ENCODE measurements at regions not wholly inside any gene's neighbourhood (a gene's known extent, or its start where the extent isn't known, plus 50 kb on each side); places are given as distances from the start of the nearest gene placed in this dataset.
"Not testable (repeated sequence)": the region's sequence is repeated elsewhere in the genome, so short reads cannot be mapped to it uniquely, and the experiment has no call there.

GRCh38 chr12:42015051-42015461, 129.6 kb downstream of the GXYLT1 start:
- no peaks in the 10 kb centered on the region for H3K36me3 ChIP-seq (ENCODE audit: control insufficient read depth in 2 of 2, insufficient read depth in 2 of 2, low read length in 1 of 2)
- no peak overlapping the region for H3K4me3 ChIP-seq (ENCODE audit: low read length in 2 of 2)
- DNase-seq (ENCODE audit: low read depth in 6 of 9, low spot score in 9 of 9): no peak
- H3K27ac ChIP-seq (ENCODE audit: low read depth in 1 of 2, low read length in 1 of 2): no peak overlapping the region
- no peaks in the 10 kb centered on the region for H3K4me1 ChIP-seq (ENCODE audit: control insufficient read depth in 2 of 2, insufficient read depth in 2 of 2, low read length in 2 of 2)
- no peaks in the 10 kb centered on the region for H3K9me3 ChIP-seq (ENCODE audit: control insufficient read depth in 2 of 2, insufficient read depth in 1 of 2, low read length in 1 of 2)
- no peaks in the 10 kb centered on the region for H3K27me3 ChIP-seq (ENCODE audit: control insufficient read depth in 2 of 2, insufficient read depth in 1 of 2, low read length in 1 of 2)

GRCh38 chr12:42012501-42012900, 132.2 kb downstream of the GXYLT1 start:
- H3K4me1 ChIP-seq (ENCODE audit: control insufficient read depth in 2 of 2, insufficient read depth in 2 of 2, low read length in 2 of 2); H3K36me3 ChIP-seq (ENCODE audit: control insufficient read depth in 2 of 2, insufficient read depth in 2 of 2, low read length in 1 of 2); H3K27me3 ChIP-seq (ENCODE audit: control insufficient read depth in 2 of 2, insufficient read depth in 1 of 2, low read length in 1 of 2); H3K9me3 ChIP-seq (ENCODE audit: control insufficient read depth in 2 of 2, insufficient read depth in 1 of 2, low read length in 1 of 2); H3K27ac ChIP-seq (ENCODE audit: low read depth in 1 of 2, low read length in 1 of 2); DNase-seq (ENCODE audit: low read depth in 6 of 9, low spot score in 9 of 9); H3K4me3 ChIP-seq (ENCODE audit: low read length in 2 of 2): not testable (repeated sequence)
- 93% methylated on average over 2 of the region's 2 CpGs for WGBS

GRCh38 chr12:42010715-42011114, 134.0 kb downstream of the GXYLT1 start:
- H3K4me3 ChIP-seq (ENCODE audit: low read length in 2 of 2): no peak overlapping the region
- no peak overlapping the region for H3K27ac ChIP-seq (ENCODE audit: low read depth in 1 of 2, low read length in 1 of 2)
- H3K9me3 ChIP-seq (ENCODE audit: control insufficient read depth in 2 of 2, insufficient read depth in 1 of 2, low read length in 1 of 2): no peaks in the 10 kb centered on the region
- no peak for DNase-seq (ENCODE audit: low read depth in 6 of 9, low spot score in 9 of 9)
- H3K27me3 ChIP-seq (ENCODE audit: control insufficient read depth in 2 of 2, insufficient read depth in 1 of 2, low read length in 1 of 2): no peaks in the 10 kb centered on the region
- 69% methylated on average over 3 of the region's 3 CpGs for WGBS
- no peaks in the 10 kb centered on the region for H3K4me1 ChIP-seq (ENCODE audit: control insufficient read depth in 2 of 2, insufficient read depth in 2 of 2, low read length in 2 of 2)
- no peaks in the 10 kb centered on the region for H3K36me3 ChIP-seq (ENCODE audit: control insufficient read depth in 2 of 2, insufficient read depth in 2 of 2, low read length in 1 of 2)

- WGBS: 100% methylated on average over 1 of the region's 1 CpG
Observed at GRCh38 chr12:42010257-42010656, 134.4 kb downstream of the GXYLT1 start.

GRCh38 chr12:42008996-42009395, 135.7 kb downstream of the GXYLT1 start:
- Histone ChIP-seq H3K36me3 (ENCODE audit: control insufficient read depth in 2 of 2, insufficient read depth in 2 of 2, low read length in 1 of 2) (no peaks in the 10 kb centered on the region), H3K4me3 (ENCODE audit: low read length in 2 of 2) (no peak overlapping the region), H3K27me3 (ENCODE audit: control insufficient read depth in 2 of 2, insufficient read depth in 1 of 2, low read length in 1 of 2) (no peaks in the 10 kb centered on the region), H3K27ac (ENCODE audit: low read depth in 1 of 2, low read length in 1 of 2) (no peak overlapping the region), H3K9me3 (ENCODE audit: control insufficient read depth in 2 of 2, insufficient read depth in 1 of 2, low read length in 1 of 2) (no peaks in the 10 kb centered on the region), H3K4me1 (ENCODE audit: control insufficient read depth in 2 of 2, insufficient read depth in 2 of 2, low read length in 2 of 2) (no peaks in the 10 kb centered on the region)
- DNase-seq (ENCODE audit: low read depth in 6 of 9, low spot score in 9 of 9): no peak
- WGBS: 94% methylated on average over 5 of the region's 5 CpGs

More at GRCh38 chr12:42010257-42010656, 134.4 kb downstream of the GXYLT1 start:
- Histone ChIP-seq H3K4me1 (ENCODE audit: control insufficient read depth in 2 of 2, insufficient read depth in 2 of 2, low read length in 2 of 2) (no peaks in the 10 kb centered on the region), H3K27me3 (ENCODE audit: control insufficient read depth in 2 of 2, insufficient read depth in 1 of 2, low read length in 1 of 2) (no peaks in the 10 kb centered on the region), H3K4me3 (ENCODE audit: low read length in 2 of 2) (no peak overlapping the region), H3K9me3 (ENCODE audit: control insufficient read depth in 2 of 2, insufficient read depth in 1 of 2, low read length in 1 of 2) (no peaks in the 10 kb centered on the region), H3K27ac (ENCODE audit: low read depth in 1 of 2, low read length in 1 of 2) (no peak overlapping the region), H3K36me3 (ENCODE audit: control insufficient read depth in 2 of 2, insufficient read depth in 2 of 2, low read length in 1 of 2) (no peaks in the 10 kb centered on the region)
- DNase-seq (ENCODE audit: low read depth in 6 of 9, low spot score in 9 of 9): no peak

GRCh38 chr12:42003031-42003430, 141.6 kb downstream of the GXYLT1 start:
- 100% methylated on average over 1 of the region's 1 CpG for WGBS
- no peak overlapping the region for H3K4me3 ChIP-seq (ENCODE audit: low read length in 2 of 2)

GRCh38 chr12:42002563-42002962, 142.1 kb downstream of the GXYLT1 start:
- H3K4me3 ChIP-seq (ENCODE audit: low read length in 2 of 2): no peak overlapping the region
- H3K9me3 ChIP-seq (ENCODE audit: control insufficient read depth in 2 of 2, insufficient read depth in 1 of 2, low read length in 1 of 2): peaks cover 0 to 5% of the 10 kb centered on the region in 2 donors
- no peak for DNase-seq (ENCODE audit: low read depth in 6 of 9, low spot score in 9 of 9)
- no peaks in the 10 kb centered on the region for H3K36me3 ChIP-seq (ENCODE audit: control insufficient read depth in 2 of 2, insufficient read depth in 2 of 2, low read length in 1 of 2)
- no peak overlapping the region for H3K27ac ChIP-seq (ENCODE audit: low read depth in 1 of 2, low read length in 1 of 2)
- WGBS: 91% methylated on average over 1 of the region's 1 CpG
- H3K4me1 ChIP-seq (ENCODE audit: control insufficient read depth in 2 of 2, insufficient read depth in 2 of 2, low read length in 2 of 2): no peaks in the 10 kb centered on the region
- H3K27me3 ChIP-seq (ENCODE audit: control insufficient read depth in 2 of 2, insufficient read depth in 1 of 2, low read length in 1 of 2): no peaks in the 10 kb centered on the region

More at GRCh38 chr12:42003031-42003430, 141.6 kb downstream of the GXYLT1 start:
- H3K27ac ChIP-seq (ENCODE audit: low read depth in 1 of 2, low read length in 1 of 2): no peak overlapping the region
- H3K27me3 ChIP-seq (ENCODE audit: control insufficient read depth in 2 of 2, insufficient read depth in 1 of 2, low read length in 1 of 2): no peaks in the 10 kb centered on the region
- no peaks in the 10 kb centered on the region for H3K4me1 ChIP-seq (ENCODE audit: control insufficient read depth in 2 of 2, insufficient read depth in 2 of 2, low read length in 2 of 2)
- H3K9me3 ChIP-seq (ENCODE audit: control insufficient read depth in 2 of 2, insufficient read depth in 1 of 2, low read length in 1 of 2): peaks cover 0 to 5% of the 10 kb centered on the region in 2 donors
- H3K36me3 ChIP-seq (ENCODE audit: control insufficient read depth in 2 of 2, insufficient read depth in 2 of 2, low read length in 1 of 2): no peaks in the 10 kb centered on the region
- DNase-seq (ENCODE audit: low read depth in 6 of 9, low spot score in 9 of 9): no peak

- Histone ChIP-seq H3K4me3 (ENCODE audit: low read length in 2 of 2) (no peak overlapping the region), H3K36me3 (ENCODE audit: control insufficient read depth in 2 of 2, insufficient read depth in 2 of 2, low read length in 1 of 2) (no peaks in the 10 kb centered on the region), H3K27ac (ENCODE audit: low read depth in 1 of 2, low read length in 1 of 2) (no peak overlapping the region), H3K4me1 (ENCODE audit: control insufficient read depth in 2 of 2, insufficient read depth in 2 of 2, low read length in 2 of 2) (no peaks in the 10 kb centered on the region), H3K9me3 (ENCODE audit: control insufficient read depth in 2 of 2, insufficient read depth in 1 of 2, low read length in 1 of 2) (peaks cover 0 to 5% of the 10 kb centered on the region in 2 donors), H3K27me3 (ENCODE audit: control insufficient read depth in 2 of 2, insufficient read depth in 1 of 2, low read length in 1 of 2) (no peaks in the 10 kb centered on the region)
- WGBS: 70% methylated on average over 14 of the region's 14 CpGs
- DNase-seq (ENCODE audit: low read depth in 6 of 9, low spot score in 9 of 9): no peak
Observed at GRCh38 chr12:41998436-41998835, 146.2 kb downstream of the GXYLT1 start.

- no peak for DNase-seq (ENCODE audit: low read depth in 6 of 9, low spot score in 9 of 9)
- H3K4me3 ChIP-seq (ENCODE audit: low read length in 2 of 2): no peak overlapping the region
- no peaks in the 10 kb centered on the region for H3K4me1 ChIP-seq (ENCODE audit: control insufficient read depth in 2 of 2, insufficient read depth in 2 of 2, low read length in 2 of 2)
- H3K27ac ChIP-seq (ENCODE audit: low read depth in 1 of 2, low read length in 1 of 2): no peak overlapping the region
- WGBS: 55% methylated on average over 2 of the region's 2 CpGs
- no peaks in the 10 kb centered on the region for H3K36me3 ChIP-seq (ENCODE audit: control insufficient read depth in 2 of 2, insufficient read depth in 2 of 2, low read length in 1 of 2)
- H3K9me3 ChIP-seq (ENCODE audit: control insufficient read depth in 2 of 2, insufficient read depth in 1 of 2, low read length in 1 of 2): no peaks in the 10 kb centered on the region
- H3K27me3 ChIP-seq (ENCODE audit: control insufficient read depth in 2 of 2, insufficient read depth in 1 of 2, low read length in 1 of 2): no peaks in the 10 kb centered on the region
Observed at GRCh38 chr12:41993283-41993682, 151.4 kb downstream of the GXYLT1 start.

GRCh38 chr12:41992692-41993215, 151.9 kb downstream of the GXYLT1 start:
- H3K36me3 ChIP-seq (ENCODE audit: control insufficient read depth in 2 of 2, insufficient read depth in 2 of 2, low read length in 1 of 2): no peaks in the 10 kb centered on the region
- H3K4me1 ChIP-seq (ENCODE audit: control insufficient read depth in 2 of 2, insufficient read depth in 2 of 2, low read length in 2 of 2): no peaks in the 10 kb centered on the region
- 92% methylated on average over 3 of the region's 3 CpGs for WGBS
- no peaks in the 10 kb centered on the region for H3K27me3 ChIP-seq (ENCODE audit: control insufficient read depth in 2 of 2, insufficient read depth in 1 of 2, low read length in 1 of 2)
- H3K27ac ChIP-seq (ENCODE audit: low read depth in 1 of 2, low read length in 1 of 2): no peak overlapping the region
- H3K9me3 ChIP-seq (ENCODE audit: control insufficient read depth in 2 of 2, insufficient read depth in 1 of 2, low read length in 1 of 2): no peaks in the 10 kb centered on the region
- no peak for DNase-seq (ENCODE audit: low read depth in 6 of 9, low spot score in 9 of 9)
- H3K4me3 ChIP-seq (ENCODE audit: low read length in 2 of 2): no peak overlapping the region

Measured in thymus (tissue), 11 donors.